Hepatocyte (in vitro differentiated cells): ENCODE measurements at regions not wholly inside any gene's neighbourhood (a gene's known extent, or its start where the extent isn't known, plus 50 kb on each side); places are given as distances from the start of the nearest gene placed in this dataset.

ENCODE experiments used
- DNase-seq: peaks from one replicate; pipeline ENCODE4 v3.0.0-alpha.2; 2016; ENCODE audit warnings: low spot score
- H2AFZ ChIP-seq: fragments of 200-600 bp; sonication (generic); 2 replicates; pipeline ENCODE4 v1.6.0; 2016; ENCODE audit warnings: antibody characterized with exemption, mild to moderate bottlenecking
- H3K27ac ChIP-seq: fragments of 200-600 bp; sonication (generic); 2 replicates; pipeline ENCODE4 v1.5.1; 2016; ENCODE audit warnings: mild to moderate bottlenecking
- H3K27me3 ChIP-seq: fragments of 200-600 bp; sonication (generic); 2 replicates; pipeline ENCODE4 v1.6.1; 2016
- H3K36me3 ChIP-seq: fragments of 200-600 bp; sonication (generic); replicated peaks from 2 replicates; pipeline ENCODE4 v1.5.1; 2016; ENCODE audit warnings: low read depth; ENCODE audit not compliant: insufficient read depth
- H3K4me1 ChIP-seq: fragments of 200-600 bp; sonication (generic); 2 replicates; pipeline ENCODE4 v1.5.1; 2016; ENCODE audit warnings: mild to moderate bottlenecking, moderate library complexity; ENCODE audit not compliant: insufficient read depth
- H3K4me2 ChIP-seq: fragments of 200-600 bp; sonication (generic); 2 replicates; pipeline ENCODE4 v1.6.0; 2016
- H3K4me3 ChIP-seq: fragments of 200-600 bp; sonication (generic); 2 replicates; pipeline ENCODE4 v1.5.1; 2016; ENCODE audit warnings: mild to moderate bottlenecking
- H3K79me2 ChIP-seq: fragments of 200-600 bp; sonication (generic); 2 replicates; pipeline ENCODE4 v1.6.0; 2017; ENCODE audit warnings: mild to moderate bottlenecking
- H3K9me2 ChIP-seq: fragments of 200-600 bp; sonication (generic); replicated peaks from 2 replicates; pipeline ENCODE4 v1.6.0; 2017; ENCODE audit warnings: mild to moderate bottlenecking; ENCODE audit not compliant: insufficient read depth
- H3K9me3 ChIP-seq: fragments of 200-600 bp; sonication (generic); 2 replicates; pipeline ENCODE4 v1.5.1; 2016; ENCODE audit warnings: low read depth, mild to moderate bottlenecking
- H4K20me1 ChIP-seq: fragments of 200-600 bp; sonication (generic); 2 replicates; pipeline ENCODE4 v1.6.0; 2016; ENCODE audit warnings: mild to moderate bottlenecking; ENCODE audit not compliant: insufficient read depth, poor library complexity, severe bottlenecking
- CTCF ChIP-seq: fragments of 200-600 bp; sonication (generic); IDR thresholded peaks from 2 replicates; pipeline ENCODE4 v1.5.1; 2016; ENCODE audit warnings: antibody characterized with exemption, mild to moderate bottlenecking; ENCODE audit not compliant: poor library complexity
- EZH2 ChIP-seq: fragments of 200-600 bp; sonication (generic); IDR thresholded peaks from 2 replicates; pipeline ENCODE4 v1.6.1; 2016; ENCODE audit warnings: antibody characterized with exemption, mild to moderate bottlenecking, borderline replicate concordance
- EZH2phosphoT487 ChIP-seq: fragments of 200-600 bp; sonication (generic); IDR thresholded peaks from one replicate; pipeline ENCODE4 v1.6.1; 2018; ENCODE audit warnings: antibody characterized with exemption, mild to moderate bottlenecking, low read depth, moderate library complexity; ENCODE audit not compliant: unreplicated experiment, severe bottlenecking
- WGBS: methylation state at CpG from one replicate; pipeline ENCODE4 v1.1.6; 2016; ENCODE audit warnings: low lambda C conversion rate; ENCODE audit errors: missing lambda C conversion rate; 5-methylcytosine and 5-hydroxymethylcytosine counted together

DNA sequence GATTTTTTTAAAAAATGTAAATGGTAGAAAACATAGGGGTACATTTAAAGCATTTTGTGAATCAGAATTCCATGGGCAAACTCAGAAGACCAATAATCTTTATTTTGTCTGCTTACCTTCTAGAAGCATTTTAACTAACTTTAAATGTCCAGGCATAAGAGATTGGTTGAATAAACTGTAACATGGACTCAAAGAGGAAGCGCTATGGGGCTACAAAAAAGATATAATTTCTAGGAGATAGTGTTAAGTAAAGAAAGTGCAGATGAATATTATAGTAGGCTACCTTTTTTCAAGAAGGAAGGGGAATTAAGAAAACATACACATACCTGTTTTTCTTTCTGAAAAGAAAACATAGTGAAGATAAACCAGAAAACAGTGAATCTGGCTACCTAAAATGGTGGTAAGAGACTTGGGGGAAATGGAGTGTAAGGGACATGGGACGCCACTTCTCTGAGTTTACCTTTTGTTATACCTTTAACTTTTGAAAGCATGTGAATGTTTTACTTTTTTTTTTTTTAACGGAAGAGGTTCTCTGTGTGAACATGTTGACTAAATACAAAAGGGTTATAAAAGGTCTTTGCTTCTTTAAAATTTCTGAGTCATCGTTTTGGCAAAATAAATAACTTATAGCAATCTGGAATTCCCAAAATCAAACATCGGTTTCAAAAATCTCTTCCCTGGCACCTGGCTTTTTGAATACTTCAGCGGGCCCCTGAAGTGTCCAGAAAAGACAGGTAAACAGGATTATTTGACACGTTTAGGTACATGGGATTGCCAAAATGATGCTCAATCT is 133.4 kb downstream of the OR2B2 start:
- H3K4me2 ChIP-seq, result no peak overlapping the region
- H2AFZ ChIP-seq, result no peak overlapping the region
- no peaks in the 10 kb centered on the region for H3K27me3 ChIP-seq
- no peaks in the 10 kb centered on the region for H4K20me1 ChIP-seq
- DNase-seq, result no peak
- no peaks in the 10 kb centered on the region for H3K36me3 ChIP-seq
- no peak for TF ChIP-seq EZH2phosphoT487
- TF ChIP-seq CTCF, result no peak
- TF ChIP-seq EZH2, result no peak
- no peaks in the 10 kb centered on the region for H3K79me2 ChIP-seq
- no peaks in the 10 kb centered on the region for H3K9me2 ChIP-seq
- no peak overlapping the region for H3K4me3 ChIP-seq
- H3K27ac ChIP-seq, result no peak overlapping the region
- H3K4me1 ChIP-seq, result no peaks in the 10 kb centered on the region
- WGBS, result 82% methylated on average over 7 of the region's 7 CpGs
- H3K9me3 ChIP-seq, result no peaks in the 10 kb centered on the region

GRCh38 chr6:27777614-27778355 is 134.4 kb downstream of the OR2B2 start:
- no peak for DNase-seq
- no peak for TF ChIP-seq EZH2phosphoT487
- no peak for TF ChIP-seq CTCF
- no peak for TF ChIP-seq EZH2
- peaks cover 9% of the 10 kb centered on the region for H3K4me1 ChIP-seq
- H3K27ac ChIP-seq, result no peak overlapping the region
- H3K36me3 ChIP-seq, result no peaks in the 10 kb centered on the region
- no peaks in the 10 kb centered on the region for H3K9me2 ChIP-seq
- no peaks in the 10 kb centered on the region for H3K27me3 ChIP-seq
- H3K9me3 ChIP-seq, result no peaks in the 10 kb centered on the region
- H3K4me2 ChIP-seq, result no peak overlapping the region
- H3K79me2 ChIP-seq, result no peaks in the 10 kb centered on the region
- H2AFZ ChIP-seq, result no peak overlapping the region
- no peak overlapping the region for H3K4me3 ChIP-seq
- no peaks in the 10 kb centered on the region for H4K20me1 ChIP-seq
- WGBS, result 78% methylated on average over 11 of the region's 11 CpGs

DNA sequence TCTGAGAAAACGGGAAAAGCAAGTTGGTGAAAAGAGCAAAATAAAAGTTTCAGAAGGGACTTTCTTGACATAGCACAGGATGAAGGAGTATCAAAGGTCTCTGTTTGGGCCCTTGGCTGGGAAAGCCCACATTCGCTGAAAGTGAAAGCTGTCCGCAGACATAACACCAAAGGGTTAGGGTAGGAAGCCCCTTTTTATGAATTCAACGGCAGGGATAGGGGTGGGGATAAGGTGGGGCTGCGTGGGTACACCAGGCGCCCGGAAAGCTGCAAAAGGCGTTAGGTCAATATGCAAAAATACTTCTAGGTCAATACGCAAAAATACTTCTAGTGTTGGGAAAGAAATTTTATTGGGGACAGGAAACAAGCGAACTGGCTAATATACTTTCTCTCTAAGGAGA is 135.1 kb downstream of the OR2B2 start:
- Histone ChIP-seq H3K9me3 (no peaks in the 10 kb centered on the region), H3K4me3 (no peak overlapping the region), H3K4me2 (no peak overlapping the region), H3K4me1 (peaks cover 11% of the 10 kb centered on the region), H4K20me1 (no peaks in the 10 kb centered on the region), H3K36me3 (no peaks in the 10 kb centered on the region), H3K27ac (no peak overlapping the region), H2AFZ (no peak overlapping the region), H3K27me3 (no peaks in the 10 kb centered on the region), H3K79me2 (no peaks in the 10 kb centered on the region), H3K9me2 (no peaks in the 10 kb centered on the region)
- no peak for DNase-seq
- TF ChIP-seq CTCF (no peak), EZH2 (no peak), EZH2phosphoT487 (no peak)
- WGBS, result 72% methylated on average over 10 of the region's 10 CpGs
